CD14-positive monocyte (primary cell): ENCODE measurements at regions not wholly inside any gene's neighbourhood (a gene's known extent, or its start where the extent isn't known, plus 50 kb on each side); places are given as distances from the start of the nearest gene placed in this dataset.

Experiments
- DNase-seq, 3 donors: peaks; one replicate each; pipeline ENCODE4 v3.0.0-alpha.2; 2011 to 2022
- H2AFZ ChIP-seq: 2 replicates; pipeline ENCODE4 v1.6.0; 2012; ENCODE audit warnings: mild to moderate bottlenecking, low read depth, low read length, inconsistent platforms; ENCODE audit not compliant: insufficient read depth, poor library complexity, severe bottlenecking
- H3K27ac ChIP-seq, 2 donors: 1 replicate in 1 of 2; 2 replicates in 1 of 2; pipeline ENCODE4 v1.5.1; 2012 to 2013; ENCODE audit warnings: low read length in 2 of 2, control low read depth in 1 of 2, inconsistent platforms in 1 of 2, low read depth in 1 of 2, mild to moderate bottlenecking in 1 of 2
- H3K27me3 ChIP-seq, 2 donors: one replicate each; pipeline versions ENCODE4 v1.6.0 to v1.6.1; 2011 to 2013; ENCODE audit warnings: low read length in 2 of 2; ENCODE audit not compliant: control insufficient read depth in 2 of 2, insufficient read depth in 2 of 2
- H3K36me3 ChIP-seq, 2 donors: replicated peaks in 1 of 2; 1 replicate in 1 of 2; 2 replicates in 1 of 2; pipeline versions ENCODE4 v1.5.1 to v1.6.1; 2012 to 2013; ENCODE audit warnings: low read length in 2 of 2, control low read depth in 1 of 2, inconsistent platforms in 1 of 2, mild to moderate bottlenecking in 1 of 2; ENCODE audit not compliant: insufficient read depth in 2 of 2, control insufficient read depth in 1 of 2
- H3K4me1 ChIP-seq, 2 donors: 1 replicate in 1 of 2; 2 replicates in 1 of 2; pipeline versions ENCODE4 v1.5.1 to v1.6.1; 2012 to 2013; ENCODE audit warnings: low read length in 2 of 2, control low read depth in 1 of 2, inconsistent platforms in 1 of 2, mild to moderate bottlenecking in 1 of 2, moderate library complexity in 1 of 2; ENCODE audit not compliant: insufficient read depth in 2 of 2, control insufficient read depth in 1 of 2
- H3K4me2 ChIP-seq: replicated peaks from 2 replicates; pipeline ENCODE3; 2012; ENCODE audit warnings: low read length, moderate library complexity, mild to moderate bottlenecking; ENCODE audit not compliant: poor library complexity, severe bottlenecking; ENCODE audit errors: extremely low read depth
- H3K4me3 ChIP-seq, 3 experiments: fragments of 200-600 bp in 1 of 3; sonication (generic) in 1 of 3; replicated peaks in 1 of 3; 1 replicate in 2 of 3; 2 replicates in 1 of 3; pipeline ENCODE4 v1.5.1; 2011 to 2013; ENCODE audit warnings: low read length in 3 of 3, mild to moderate bottlenecking in 3 of 3, control low read depth in 2 of 3, low read depth in 2 of 3, inconsistent platforms in 1 of 3, moderate library complexity in 1 of 3
- H3K79me2 ChIP-seq: 2 replicates; pipeline ENCODE4 v1.6.0; 2012; ENCODE audit warnings: mild to moderate bottlenecking, control low read depth, inconsistent platforms, low read length, moderate library complexity; ENCODE audit not compliant: insufficient read depth
- H3K9ac ChIP-seq: 2 replicates; pipeline ENCODE4 v1.6.0; 2017; ENCODE audit warnings: low read length, mild to moderate bottlenecking; ENCODE audit not compliant: insufficient read depth, poor library complexity, severe bottlenecking
- H3K9me3 ChIP-seq, 2 donors: replicated peaks in 1 of 2; 1 replicate in 1 of 2; 2 replicates in 1 of 2; pipeline versions ENCODE4 v1.5.1 to v1.6.1; 2012 to 2013; ENCODE audit warnings: low read length in 2 of 2, control low read depth in 1 of 2; ENCODE audit not compliant: control insufficient read depth in 1 of 2, insufficient read depth in 1 of 2
- H4K20me1 ChIP-seq: 2 replicates; pipeline ENCODE4 v1.6.0; 2012; ENCODE audit warnings: mild to moderate bottlenecking, low read length, control low read depth, moderate library complexity; ENCODE audit not compliant: insufficient read depth
- H3K27ac Mint-ChIP-seq, 7 donors: one replicate each; pipeline ENCODE4 v1.8.0; 2020; ENCODE audit warnings: mild to moderate bottlenecking in 7 of 7, mixed read lengths in 7 of 7, moderate library complexity in 6 of 7, inconsistent platforms in 2 of 7
- H3K27me3 Mint-ChIP-seq, 3 donors: one replicate each; pipeline ENCODE4 v1.8.0; 2021 to 2022; ENCODE audit warnings: low read depth in 3 of 3, mild to moderate bottlenecking in 3 of 3, mixed read lengths in 3 of 3, moderate library complexity in 3 of 3, inconsistent platforms in 1 of 3
- H3K36me3 Mint-ChIP-seq, 2 donors: one replicate each; pipeline ENCODE4 v1.8.0; 2020; ENCODE audit warnings: mixed read lengths in 2 of 2, inconsistent platforms in 1 of 2, mild to moderate bottlenecking in 1 of 2
- H3K4me1 Mint-ChIP-seq: one replicate; pipeline ENCODE4 v1.8.0; 2020; ENCODE audit warnings: mild to moderate bottlenecking, mixed read lengths
- H3K4me3 Mint-ChIP-seq, 2 donors: one replicate each; pipeline ENCODE4 v1.8.0; 2020; ENCODE audit warnings: mild to moderate bottlenecking in 2 of 2, mixed read lengths in 2 of 2, moderate library complexity in 1 of 2
- H3K9me3 Mint-ChIP-seq, 7 donors: one replicate each; pipeline ENCODE4 v1.8.0; 2020 to 2022; ENCODE audit warnings: mixed read lengths in 7 of 7, mild to moderate bottlenecking in 6 of 7, moderate library complexity in 6 of 7, inconsistent platforms in 2 of 7
- CTCF ChIP-seq: fragments of 200-600 bp; IDR thresholded peaks from one replicate; pipeline ENCODE4 v1.8.0; 2022; ENCODE audit warnings: antibody characterized with exemption, mild to moderate bottlenecking
- WGBS: methylation state at CpG from one replicate; pipeline ENCODE4 v1.1.5; 2013; ENCODE audit warnings: missing lambda C conversion rate; ENCODE audit not compliant: insufficient coverage; 5-methylcytosine and 5-hydroxymethylcytosine counted together
- intact Hi-C, 2 donors: fragments of 100-400 bp; cut with micrococcal nuclease; formaldehyde crosslinking; loops; one replicate each; pipeline versions ENCODE4 v1.15.0 to v1.15.1; 2023

- no peak for TF ChIP-seq CTCF
- Histone ChIP-seq H3K9me3 (no peaks in the 10 kb centered on the region), H3K27me3 (no peaks in the 10 kb centered on the region), H3K9ac (no peak overlapping the region), H3K4me3 (no peak overlapping the region), H3K27ac (no peak overlapping the region), H3K36me3 (no peaks in the 10 kb centered on the region), H4K20me1 (no peaks in the 10 kb centered on the region), H3K4me1 (no peaks in the 10 kb centered on the region), H3K79me2 (no peaks in the 10 kb centered on the region), H2AFZ (no peak overlapping the region), H3K4me2 (no peak overlapping the region)
- intact Hi-C loops: no loop called here
- H3K4me1 Mint-ChIP-seq: no peaks in the 10 kb centered on the region
- H3K36me3 Mint-ChIP-seq: no peaks in the 10 kb centered on the region
- peaks cover 0 to 3% (median 2%) of the 10 kb centered on the region in 3 donors for H3K27me3 Mint-ChIP-seq
- H3K9me3 Mint-ChIP-seq: peaks cover 0 to 11% (median 2%) of the 10 kb centered on the region in 7 donors
- H3K27ac Mint-ChIP-seq: no peak overlapping the region
- WGBS: 100% methylated on average over 1 of the region's 5 CpGs
- no peak overlapping the region for H3K4me3 Mint-ChIP-seq
- no peak for DNase-seq
Observed at GRCh38 chr16:48960830-48961229, 320.8 kb downstream of the CBLN1 start.

GRCh38 chr16:48959747-48960146 lies 321.9 kb downstream of the CBLN1 start:
- no peaks in the 10 kb centered on the region for H3K9me3 ChIP-seq
- Mint-ChIP-seq H3K9me3 (peaks cover 0 to 8% (median 2%) of the 10 kb centered on the region in 7 donors), H3K4me1 (no peaks in the 10 kb centered on the region), H3K27me3 (peaks cover 0 to 3% (median 2%) of the 10 kb centered on the region in 3 donors), H3K36me3 (no peaks in the 10 kb centered on the region), H3K27ac (no peak overlapping the region), H3K4me3 (no peak overlapping the region)
- H2AFZ ChIP-seq: no peak overlapping the region
- H3K79me2 ChIP-seq: no peaks in the 10 kb centered on the region
- H3K4me1 ChIP-seq: no peaks in the 10 kb centered on the region
- H3K27me3 ChIP-seq: no peaks in the 10 kb centered on the region
- no peak overlapping the region for H3K4me2 ChIP-seq
- intact Hi-C loops: no loop called here
- no peaks in the 10 kb centered on the region for H4K20me1 ChIP-seq
- H3K9ac ChIP-seq: no peak overlapping the region
- H3K4me3 ChIP-seq: no peak overlapping the region
- no peak for DNase-seq
- no peaks in the 10 kb centered on the region for H3K36me3 ChIP-seq
- no peak overlapping the region for H3K27ac ChIP-seq
- no peak for TF ChIP-seq CTCF
